GM12891 (cell line): ENCODE measurements at regions not wholly inside any gene's neighbourhood (a gene's known extent, or its start where the extent isn't known, plus 50 kb on each side); places are given as distances from the start of the nearest gene placed in this dataset.

Source experiments
- DNase-seq: peaks from one replicate; pipeline ENCODE4 v3.0.0; 2011; ENCODE audit warnings: low spot score; ENCODE audit not compliant: insufficient read length
- FAIRE-seq: peaks from 2 replicates; lab custom pipeline; 2011; peaks lifted over from hg19 to GRCh38; lab: Jason Lieb, UNC
- PAX5 ChIP-seq: IDR thresholded peaks from 2 replicates; pipeline ENCODE4 v1.6.1; 2011; ENCODE audit warnings: low read length, moderate library complexity, mild to moderate bottlenecking; ENCODE audit not compliant: insufficient read depth, severe bottlenecking
- POLR2A ChIP-seq: IDR thresholded peaks from 2 replicates; pipeline ENCODE4 v1.6.1; 2011; ENCODE audit warnings: low read depth, low read length, control low read depth
- POLR2AphosphoS5 ChIP-seq: IDR thresholded peaks from 2 replicates; pipeline ENCODE4 v1.6.1; 2011; ENCODE audit warnings: low read depth, low read length, control low read depth
- POU2F2 ChIP-seq: IDR thresholded peaks from 2 replicates; pipeline ENCODE4 v1.6.1; 2011; ENCODE audit warnings: low read depth, mild to moderate bottlenecking, control low read depth, low read length, moderate library complexity
- SPI1 ChIP-seq: IDR thresholded peaks from 2 replicates; pipeline ENCODE4 v1.6.1; 2011; ENCODE audit warnings: low read depth, low read length, control low read depth
- TAF1 ChIP-seq: IDR thresholded peaks from 2 replicates; pipeline ENCODE4 v1.6.1; 2011; ENCODE audit warnings: low read depth, low read length, control low read depth

DNA sequence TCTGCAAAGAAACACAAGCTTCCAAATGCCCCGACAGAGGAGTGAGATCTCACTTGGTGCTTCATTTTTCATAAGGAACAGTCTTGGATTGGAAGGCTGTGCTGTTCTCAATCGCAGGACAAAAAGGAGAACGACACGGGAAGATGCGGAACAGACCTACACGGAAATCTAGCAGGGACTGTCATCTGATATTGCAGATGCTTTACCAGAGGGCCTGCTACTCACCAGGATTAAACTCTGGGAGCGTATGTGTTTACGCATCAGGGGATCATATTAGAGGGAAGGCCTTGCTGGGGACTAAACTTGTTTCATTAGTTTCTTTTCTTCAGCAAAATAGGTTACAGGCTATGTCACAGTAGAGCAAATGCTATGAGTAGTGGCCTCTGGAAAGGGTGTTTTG is 82.8 kb upstream of the EEPD1 start:
- FAIRE-seq: no peak
- TF ChIP-seq SPI1 (no peak), POLR2AphosphoS5 (no peak), TAF1 (no peak), PAX5 (no peak), POLR2A (no peak), POU2F2 (no peak)
- DNase-seq: no peak

DNA sequence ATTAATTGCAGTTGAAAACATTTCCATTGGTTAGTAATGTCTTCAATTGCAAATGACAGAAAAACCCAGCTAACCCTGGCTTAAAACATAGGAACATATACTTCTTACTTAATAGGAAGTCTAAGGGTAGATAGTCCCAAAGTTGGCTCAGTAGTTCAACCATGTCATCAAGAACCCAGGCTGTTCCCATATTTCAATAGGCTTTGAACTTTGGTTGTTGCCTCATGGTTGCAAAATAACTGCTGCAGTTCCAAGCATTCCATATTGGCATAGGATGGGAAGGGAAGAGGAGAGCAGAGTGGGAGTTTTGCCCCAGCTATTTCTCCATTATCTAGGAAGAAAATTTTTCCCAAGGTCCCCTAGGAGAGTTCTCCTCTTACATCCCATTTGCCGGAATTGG is 81.4 kb upstream of the EEPD1 start:
- no peak for DNase-seq
- FAIRE-seq: no peak
- TF ChIP-seq TAF1 (no peak), PAX5 (no peak), SPI1 (no peak), POLR2A (no peak), POLR2AphosphoS5 (no peak)

- no peak for DNase-seq
- FAIRE-seq: no peak
- TF ChIP-seq SPI1: no peak
- TF ChIP-seq POLR2AphosphoS5: no peak
- no peak for TF ChIP-seq POLR2A
- TF ChIP-seq PAX5: no peak
- TF ChIP-seq TAF1: no peak
- TF ChIP-seq POU2F2: no peak
Measured at GRCh38 chr7:36072620-36073019, 80.4 kb upstream of the EEPD1 start.

DNA sequence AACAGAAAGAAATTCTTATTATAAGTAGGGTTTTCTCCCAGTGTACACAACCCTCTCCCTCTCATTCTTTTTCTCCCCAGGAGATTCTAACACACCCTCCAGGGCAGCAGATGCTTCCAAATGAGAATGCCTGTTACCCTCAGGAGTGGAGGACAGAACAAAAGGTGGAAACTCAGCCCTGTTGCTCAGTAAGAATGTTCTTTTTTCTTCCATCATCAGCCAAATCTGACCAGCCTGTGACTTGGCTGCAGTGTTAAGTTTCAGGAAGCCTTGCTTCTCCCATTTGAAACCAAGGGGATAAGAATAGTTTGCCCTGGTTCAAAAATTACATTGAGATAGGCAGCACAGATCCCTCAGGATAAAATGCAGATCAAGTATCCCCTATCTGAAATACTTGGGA is 77.5 kb upstream of the EEPD1 start:
- DNase-seq (no peak), FAIRE-seq (no peak)
- no peak for TF ChIP-seq TAF1
- no peak for TF ChIP-seq POLR2A
- no peak for TF ChIP-seq SPI1

DNA sequence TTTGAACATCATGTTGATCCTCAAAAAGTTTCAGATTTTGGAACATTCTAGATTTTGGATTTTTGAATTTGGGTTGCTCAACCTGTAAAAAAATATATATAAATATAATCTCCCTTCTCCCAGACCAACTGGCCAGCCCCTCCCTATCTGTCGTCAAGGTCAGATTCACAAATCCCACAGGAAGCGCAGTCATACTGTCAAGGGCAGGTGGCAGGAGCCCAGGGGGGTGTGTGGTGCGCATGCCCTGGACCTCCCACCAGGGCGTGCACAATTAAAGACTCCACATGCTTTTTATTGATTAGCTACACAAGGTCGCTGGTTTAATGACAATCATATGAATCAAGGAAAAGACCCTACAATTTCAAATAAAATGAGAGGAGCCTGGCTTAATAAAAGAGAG is 77.0 kb upstream of the EEPD1 start:
- no peak for DNase-seq
- TF ChIP-seq SPI1: no peak
- no peak for TF ChIP-seq POU2F2
- no peak for TF ChIP-seq POLR2AphosphoS5
- no peak for TF ChIP-seq POLR2A
- no peak for FAIRE-seq

DNA sequence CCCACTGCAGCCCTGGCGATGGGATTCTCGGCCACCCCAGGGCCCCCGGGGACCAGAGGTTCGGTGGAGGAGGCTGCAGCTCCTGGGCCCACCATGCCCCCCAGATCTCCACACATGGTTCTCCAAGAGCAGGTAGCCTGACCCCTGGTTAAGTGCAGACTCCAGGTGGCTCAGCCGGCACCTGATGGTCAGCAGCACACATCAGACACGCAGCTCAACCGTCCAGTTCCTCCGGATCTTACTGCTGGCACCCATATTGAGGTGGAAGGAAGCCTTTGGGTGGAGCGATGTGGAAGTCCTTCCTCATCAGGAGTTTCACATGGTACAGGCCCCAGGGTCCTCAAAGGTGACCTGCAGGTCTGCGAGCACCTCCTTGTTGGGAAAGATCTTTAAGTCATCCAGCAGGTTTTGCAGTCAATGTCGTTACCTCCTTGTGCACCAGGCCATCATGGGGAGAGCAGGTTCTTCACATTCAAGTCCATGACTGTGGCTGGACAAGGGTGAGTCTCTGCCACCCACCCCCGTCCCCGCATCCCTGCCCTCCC is 74.2 kb upstream of the EEPD1 start:
- no peak for DNase-seq
- TF ChIP-seq POLR2A (no peak), POLR2AphosphoS5 (no peak), POU2F2 (no peak), PAX5 (no peak), TAF1 (no peak), SPI1 (no peak)
- FAIRE-seq: no peak

- DNase-seq (no peak), FAIRE-seq (no peak)
- no peak for TF ChIP-seq POU2F2
- TF ChIP-seq PAX5: no peak
- no peak for TF ChIP-seq POLR2AphosphoS5
- no peak for TF ChIP-seq POLR2A
- no peak for TF ChIP-seq TAF1
- TF ChIP-seq SPI1: no peak
Measured at GRCh38 chr7:36079446-36080025, 73.5 kb upstream of the EEPD1 start.

DNA sequence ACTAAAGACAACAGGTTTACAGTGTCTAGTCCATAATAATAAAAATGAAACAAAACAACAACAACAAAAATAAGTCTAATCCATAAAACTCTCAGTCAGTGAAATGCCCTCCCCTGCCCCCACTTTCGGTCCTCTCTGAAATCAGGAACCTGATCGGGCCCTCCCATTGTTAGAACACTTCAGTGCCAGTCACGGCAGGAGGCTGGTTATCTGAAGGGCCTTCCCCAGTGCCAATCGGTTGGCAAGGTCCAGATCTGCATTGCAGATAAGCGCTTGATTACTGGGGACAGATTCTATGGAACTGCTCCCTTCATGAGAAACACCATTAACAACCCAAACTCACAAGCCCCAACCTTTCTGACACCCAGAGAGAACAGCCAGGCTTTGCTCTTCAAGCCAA is 72.2 kb upstream of the EEPD1 start:
- DNase-seq (no peak), FAIRE-seq (no peak)
- TF ChIP-seq POLR2A: no peak
- no peak for TF ChIP-seq POU2F2
- no peak for TF ChIP-seq POLR2AphosphoS5
- TF ChIP-seq TAF1: no peak
- TF ChIP-seq PAX5: no peak
- no peak for TF ChIP-seq SPI1

- no peak for FAIRE-seq
- TF ChIP-seq POLR2AphosphoS5 (no peak), TAF1 (no peak)
- DNase-seq: no peak
Measured at GRCh38 chr7:36082216-36082615, 70.8 kb upstream of the EEPD1 start.

DNA sequence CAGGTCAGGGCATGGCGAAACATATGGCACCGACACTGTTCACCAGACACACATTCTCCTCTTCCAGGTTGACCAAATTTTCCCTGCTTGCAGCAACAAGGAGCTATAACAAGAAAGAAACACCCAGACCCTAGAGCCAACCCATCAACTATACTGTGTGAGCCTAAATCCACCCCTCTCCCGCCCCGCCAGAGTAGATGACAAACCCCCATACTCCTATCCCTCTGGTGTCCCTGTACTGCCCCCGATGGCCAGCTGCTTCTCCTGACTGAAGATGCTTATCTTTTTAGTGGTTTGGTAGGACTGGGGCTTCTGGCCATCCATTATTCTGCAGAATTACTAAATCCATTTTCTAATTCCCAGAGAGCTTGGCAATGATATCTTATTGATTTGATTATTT is 70.1 kb upstream of the EEPD1 start:
- TF ChIP-seq PAX5: no peak
- no peak for TF ChIP-seq TAF1
- TF ChIP-seq POLR2AphosphoS5: no peak
- no peak for TF ChIP-seq POU2F2
- DNase-seq: no peak
- FAIRE-seq: no peak
